H9 (cell line): ENCODE measurements at regions not wholly inside any gene's neighbourhood (a gene's known extent, or its start where the extent isn't known, plus 50 kb on each side); places are given as distances from the start of the nearest gene placed in this dataset.

Source experiments
- DNase-seq: peaks from one replicate; pipeline ENCODE4 v3.0.0-alpha.2; 2017
- H2AFZ ChIP-seq: one replicate; pipeline ENCODE4 v1.6.1; 2013; ENCODE audit warnings: mild to moderate bottlenecking, low read length, control low read depth, moderate library complexity
- H2AK5ac ChIP-seq: 2 replicates; pipeline ENCODE4 v1.6.1; 2013; ENCODE audit warnings: low read length, control low read depth, mixed read lengths; ENCODE audit not compliant: insufficient read length
- H2BK120ac ChIP-seq: one replicate; pipeline ENCODE4 v1.6.1; 2013; ENCODE audit warnings: low read depth, mild to moderate bottlenecking, low read length, control low read depth, inconsistent platforms; ENCODE audit not compliant: poor library complexity, severe bottlenecking
- H2BK12ac ChIP-seq: 2 replicates; pipeline ENCODE4 v1.6.1; 2013; ENCODE audit warnings: low read length, control low read depth, mixed read lengths, low read depth; ENCODE audit not compliant: insufficient read length
- H2BK15ac ChIP-seq: 2 replicates; pipeline ENCODE4 v1.6.1; 2013; ENCODE audit warnings: low read depth, low read length, control low read depth
- H2BK20ac ChIP-seq: one replicate; pipeline ENCODE4 v1.6.1; 2013; ENCODE audit warnings: low read depth, mild to moderate bottlenecking, low read length, control low read depth, inconsistent platforms; ENCODE audit not compliant: poor library complexity, severe bottlenecking
- H2BK5ac ChIP-seq: 2 replicates; pipeline ENCODE4 v1.6.1; 2013; ENCODE audit warnings: low read length, control low read depth, mixed read lengths; ENCODE audit not compliant: insufficient read length
- H3K14ac ChIP-seq: 2 replicates; pipeline ENCODE4 v1.6.1; 2013; ENCODE audit warnings: low read length, control low read depth; ENCODE audit not compliant: insufficient read depth
- H3K18ac ChIP-seq: 2 replicates; pipeline ENCODE4 v1.6.1; 2013; ENCODE audit warnings: low read depth, mild to moderate bottlenecking, mixed read lengths, low read length, control low read depth; ENCODE audit not compliant: insufficient read length
- H3K23ac ChIP-seq: 2 replicates; pipeline ENCODE4 v1.6.1; 2013; ENCODE audit warnings: low read length, control low read depth, mixed read lengths, low read depth; ENCODE audit not compliant: insufficient read length
- H3K23me2 ChIP-seq: 2 replicates; pipeline ENCODE4 v1.6.1; 2013; ENCODE audit warnings: low read depth, mild to moderate bottlenecking, mixed read lengths, low read length, control low read depth; ENCODE audit not compliant: insufficient read length, poor library complexity, severe bottlenecking
- H3K27ac ChIP-seq: 2 replicates; pipeline ENCODE4 v1.5.1; 2013; ENCODE audit warnings: low read length, control low read depth, mixed read lengths, low read depth; ENCODE audit not compliant: insufficient read length
- H3K27me3 ChIP-seq: 2 replicates; pipeline ENCODE4 v1.6.1; 2013; ENCODE audit warnings: low read length, control low read depth, inconsistent platforms; ENCODE audit not compliant: insufficient read depth
- H3K4ac ChIP-seq: 2 replicates; pipeline ENCODE4 v1.6.1; 2013; ENCODE audit warnings: low read depth, mild to moderate bottlenecking, control low read depth, inconsistent platforms, low read length, moderate library complexity
- H3K4me1 ChIP-seq: 2 replicates; pipeline ENCODE4 v1.6.1; 2013; ENCODE audit warnings: low read length, control low read depth, inconsistent platforms; ENCODE audit not compliant: insufficient read depth
- H3K4me2 ChIP-seq: 2 replicates; pipeline ENCODE4 v1.6.1; 2013; ENCODE audit warnings: low read length, control low read depth, mixed read lengths; ENCODE audit not compliant: insufficient read length, insufficient read depth
- H3K56ac ChIP-seq: 2 replicates; pipeline ENCODE4 v1.6.1; 2013; ENCODE audit warnings: low read depth, mild to moderate bottlenecking, mixed read lengths, low read length, control low read depth; ENCODE audit not compliant: insufficient read length
- H3K79me1 ChIP-seq: 2 replicates; pipeline ENCODE4 v1.6.1; 2013; ENCODE audit warnings: low read depth, mild to moderate bottlenecking, moderate library complexity, low read length, control low read depth, inconsistent platforms; ENCODE audit not compliant: insufficient read depth, poor library complexity, severe bottlenecking
- H3K79me2 ChIP-seq: 2 replicates; pipeline ENCODE4 v1.6.1; 2013; ENCODE audit warnings: low read length, control low read depth, inconsistent platforms; ENCODE audit not compliant: insufficient read depth
- H3K9ac ChIP-seq: 2 replicates; pipeline ENCODE4 v1.6.1; 2013; ENCODE audit warnings: low read length, control low read depth, mixed read lengths; ENCODE audit not compliant: insufficient read length; ENCODE audit errors: extremely low read depth
- H3K9me3 ChIP-seq: one replicate; pipeline ENCODE4 v1.6.1; 2013; ENCODE audit warnings: low read depth, low read length, inconsistent platforms; ENCODE audit not compliant: control insufficient read depth
- H3T11ph ChIP-seq: one replicate; pipeline ENCODE4 v1.6.1; 2013; ENCODE audit warnings: mild to moderate bottlenecking, low read length, control low read depth, inconsistent platforms
- H4K20me1 ChIP-seq: one replicate; pipeline ENCODE4 v1.6.1; 2013; ENCODE audit not compliant: control insufficient read depth, insufficient read length, insufficient read depth
- H4K5ac ChIP-seq: 2 replicates; pipeline ENCODE4 v1.6.1; 2013; ENCODE audit warnings: low read depth, mild to moderate bottlenecking, mixed read lengths, low read length, control low read depth; ENCODE audit not compliant: insufficient read length
- H4K8ac ChIP-seq: replicated peaks from 2 replicates; pipeline ENCODE4 v1.6.1; 2013; ENCODE audit warnings: low read length, control low read depth, mixed read lengths, low read depth; ENCODE audit not compliant: insufficient read length
- H4K91ac ChIP-seq: 2 replicates; pipeline ENCODE4 v1.6.1; 2013; ENCODE audit warnings: low read depth, mild to moderate bottlenecking, moderate library complexity, mixed read lengths, low read length, control low read depth; ENCODE audit not compliant: insufficient read length
- H3K27ac Mint-ChIP-seq, 3 experiments: 2 replicates in 2 of 3; 3 replicates in 1 of 3; pipeline ENCODE4 v1.8.0; 2020 to 2021; ENCODE audit warnings: mixed read lengths in 3 of 3, mild to moderate bottlenecking in 1 of 3, moderate library complexity in 1 of 3
- H3K27me3 Mint-ChIP-seq: 2 replicates; pipeline ENCODE4 v1.8.0; 2021; ENCODE audit warnings: low read depth, mild to moderate bottlenecking, moderate library complexity, mixed read lengths
- H3K36me3 Mint-ChIP-seq, 3 experiments: 2 replicates in 2 of 3; 3 replicates in 1 of 3; pipeline ENCODE4 v1.8.0; 2020 to 2021; ENCODE audit warnings: low read depth in 3 of 3, mixed read lengths in 3 of 3; ENCODE audit not compliant: insufficient read depth in 1 of 3
- H3K4me1 Mint-ChIP-seq, 2 experiments: 2 replicates each; pipeline ENCODE4 v1.8.0; 2020; ENCODE audit warnings: mixed read lengths in 2 of 2
- H3K4me3 Mint-ChIP-seq, 2 experiments: 2 replicates in 1 of 2; 3 replicates in 1 of 2; pipeline ENCODE4 v1.8.0; 2020 to 2021; ENCODE audit warnings: mild to moderate bottlenecking in 2 of 2, mixed read lengths in 2 of 2, moderate library complexity in 1 of 2
- H3K9me3 Mint-ChIP-seq, 2 experiments: 2 replicates in 1 of 2; 3 replicates in 1 of 2; pipeline ENCODE4 v1.8.0; 2020; ENCODE audit warnings: mild to moderate bottlenecking in 2 of 2, mixed read lengths in 2 of 2, moderate library complexity in 1 of 2
- WGBS: extraction: QIAGEN DNeasy Blood & Tissue Kit; methylation state at CpG from one replicate; pipeline ENCODE4 v1.1.7; 2013; ENCODE audit warnings: missing lambda C conversion rate, low lambda C conversion rate, mixed read lengths; ENCODE audit not compliant: insufficient read length; ENCODE audit errors: extremely low coverage; 5-methylcytosine and 5-hydroxymethylcytosine counted together
- TF ChIP-seq, protein P1 (sequence below): fragments of 200-600 bp; sonication (generic); conservative IDR thresholded peaks from 3 replicates; pipeline ENCODE4 v1.8.0; 2021; ENCODE audit warnings: antibody characterized with exemption, mild to moderate bottlenecking

DNA sequence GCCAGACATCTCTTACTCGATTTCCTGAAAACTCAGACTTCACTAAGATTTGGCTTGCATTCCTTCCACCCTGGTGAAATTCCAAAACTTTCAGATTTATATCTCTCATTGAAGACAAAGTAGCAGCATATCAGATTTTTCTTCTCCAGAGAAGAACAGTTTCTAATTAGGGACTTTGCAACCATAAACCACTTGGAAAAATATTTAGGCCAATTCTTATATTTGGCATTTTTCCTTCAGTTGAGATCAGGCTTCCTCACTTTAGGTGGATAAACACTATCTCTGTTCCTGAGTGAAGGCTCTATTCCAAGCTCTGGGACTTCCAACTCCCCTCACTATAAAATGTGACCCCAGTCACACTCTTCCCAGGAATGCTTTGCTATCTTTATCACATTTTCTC is 1434.3 kb upstream of the FLRT2 start:
- H4K91ac ChIP-seq, result no peak overlapping the region
- H3K4me3 Mint-ChIP-seq, result no peak overlapping the region
- no peak overlapping the region for H3K27ac Mint-ChIP-seq

More for the DNA sequence above, 1434.3 kb upstream of the FLRT2 start:
- no peak overlapping the region for H3K4ac ChIP-seq
- no peaks in the 10 kb centered on the region for H3K9me3 ChIP-seq
- no peak overlapping the region for H3K56ac ChIP-seq
- H3K79me2 ChIP-seq, result no peaks in the 10 kb centered on the region
- Mint-ChIP-seq H3K36me3 (peaks cover 9 to 17% (median 11%) of the 10 kb centered on the region in 3 experiments; a peak in 6 of 7 replicates), H3K9me3 (peaks cover 15 to 18% of the 10 kb centered on the region in 2 experiments), H3K27me3 (no peaks in the 10 kb centered on the region), H3K4me1 (peaks cover 0 to 3% of the 10 kb centered on the region in 2 experiments; a peak in 2 of 4 replicates)
- no peak overlapping the region for H3K14ac ChIP-seq
- TF ChIP-seq, protein P1, sequence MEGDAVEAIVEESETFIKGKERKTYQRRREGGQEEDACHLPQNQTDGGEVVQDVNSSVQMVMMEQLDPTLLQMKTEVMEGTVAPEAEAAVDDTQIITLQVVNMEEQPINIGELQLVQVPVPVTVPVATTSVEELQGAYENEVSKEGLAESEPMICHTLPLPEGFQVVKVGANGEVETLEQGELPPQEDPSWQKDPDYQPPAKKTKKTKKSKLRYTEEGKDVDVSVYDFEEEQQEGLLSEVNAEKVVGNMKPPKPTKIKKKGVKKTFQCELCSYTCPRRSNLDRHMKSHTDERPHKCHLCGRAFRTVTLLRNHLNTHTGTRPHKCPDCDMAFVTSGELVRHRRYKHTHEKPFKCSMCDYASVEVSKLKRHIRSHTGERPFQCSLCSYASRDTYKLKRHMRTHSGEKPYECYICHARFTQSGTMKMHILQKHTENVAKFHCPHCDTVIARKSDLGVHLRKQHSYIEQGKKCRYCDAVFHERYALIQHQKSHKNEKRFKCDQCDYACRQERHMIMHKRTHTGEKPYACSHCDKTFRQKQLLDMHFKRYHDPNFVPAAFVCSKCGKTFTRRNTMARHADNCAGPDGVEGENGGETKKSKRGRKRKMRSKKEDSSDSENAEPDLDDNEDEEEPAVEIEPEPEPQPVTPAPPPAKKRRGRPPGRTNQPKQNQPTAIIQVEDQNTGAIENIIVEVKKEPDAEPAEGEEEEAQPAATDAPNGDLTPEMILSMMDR, result no peak
- H3K18ac ChIP-seq, result no peak overlapping the region
- no CpG with 5 or more reads among the region's 1 CpG for WGBS
- H3T11ph ChIP-seq, result no peak overlapping the region
- no peak overlapping the region for H4K8ac ChIP-seq
- H2BK15ac ChIP-seq, result no peak overlapping the region
- no peak overlapping the region for H2BK12ac ChIP-seq
- no peak overlapping the region for H2BK120ac ChIP-seq
- H3K23me2 ChIP-seq, result no peaks in the 10 kb centered on the region
- no peak overlapping the region for H4K5ac ChIP-seq
- no peak overlapping the region for H2BK20ac ChIP-seq
- H2BK5ac ChIP-seq, result no peak overlapping the region
- no peaks in the 10 kb centered on the region for H3K79me1 ChIP-seq
- no peak for DNase-seq
- H3K27me3 ChIP-seq, result no peaks in the 10 kb centered on the region
- no peak overlapping the region for H3K4me2 ChIP-seq
- no peak overlapping the region for H2AK5ac ChIP-seq
- no peak overlapping the region for H3K27ac ChIP-seq
- H2AFZ ChIP-seq, result no peak overlapping the region
- no peak overlapping the region for H3K9ac ChIP-seq
- H3K4me1 ChIP-seq, result 0 out of 2 replicates have a peak, but pooled peaks cover 2% of the 10 kb centered on the region
- H3K23ac ChIP-seq, result no peak overlapping the region
- no peaks in the 10 kb centered on the region for H4K20me1 ChIP-seq
